Prostate gland (tissue), 2 donors: ENCODE measurements at regions not wholly inside any gene's neighbourhood (a gene's known extent, or its start where the extent isn't known, plus 50 kb on each side); places are given as distances from the start of the nearest gene placed in this dataset.

Source experiments
- DNase-seq: peaks from one replicate; pipeline ENCODE4 v3.0.0-alpha.2; 2019; ENCODE audit warnings: low spot score
- H3K27ac ChIP-seq, 2 donors: fragments of 200-600 bp; sonication (generic); 2 replicates each; pipeline ENCODE4 v1.5.1; 2017 to 2019
- H3K27me3 ChIP-seq: fragments of 200-600 bp; sonication (generic); replicated peaks from 2 replicates; pipeline ENCODE4 v1.5.1; 2019; ENCODE audit not compliant: insufficient read depth
- H3K36me3 ChIP-seq, 2 donors: fragments of 200-600 bp; sonication (generic); 1 replicate in 1 of 2; 2 replicates in 1 of 2; pipeline versions ENCODE4 v1.5.1 to v1.8.1; 2017 to 2019
- H3K4me1 ChIP-seq: fragments of 200-600 bp; sonication (generic); replicated peaks from 2 replicates; pipeline ENCODE4 v1.5.1; 2019
- H3K4me3 ChIP-seq, 2 donors: fragments of 200-600 bp; sonication (generic); 2 replicates each; pipeline ENCODE4 v1.5.1; 2017 to 2019
- H3K9me3 ChIP-seq: fragments of 200-600 bp; sonication (generic); 2 replicates; pipeline ENCODE4 v1.5.1; 2017
- CTCF ChIP-seq, 4 experiments: fragments of 200-600 bp in 2 of 4; fragments of 450-650 bp in 2 of 4; sonication (generic) in 2 of 4; IDR thresholded peaks; 1 replicate in 3 of 4; 2 replicates in 1 of 4; pipeline ENCODE4 v1.5.1; 2016 to 2019; ENCODE audit warnings: antibody characterized with exemption in 4 of 4, mild to moderate bottlenecking in 2 of 4, moderate library complexity in 2 of 4
- POLR2A ChIP-seq: fragments of 450-650 bp; IDR thresholded peaks from one replicate; pipeline ENCODE4 v1.6.1; 2016; ENCODE audit warnings: antibody characterized with exemption, mild to moderate bottlenecking
- POLR2AphosphoS5 ChIP-seq: sonication (generic); formaldehyde crosslinking; IDR thresholded peaks from one replicate; pipeline ENCODE4 v1.6.1; 2017; ENCODE audit warnings: antibody characterized with exemption
- WGBS: methylation state at CpG from one replicate; pipeline ENCODE4 v1.1.5; 2018; 5-methylcytosine and 5-hydroxymethylcytosine counted together
- intact Hi-C: fragments of 100-400 bp; cut with DNase I; formaldehyde crosslinking; loops from one replicate; pipeline ENCODE4 v1.14.2; 2022

- no peak for TF ChIP-seq POLR2AphosphoS5
- no peak for TF ChIP-seq POLR2A
- no peak for TF ChIP-seq CTCF (IDR thresholded peaks at IDR 0.05)
- Histone ChIP-seq H3K9me3 (no peaks in the 10 kb centered on the region), H3K4me3 (no peak overlapping the region), H3K27ac (no peak overlapping the region), H3K27me3 (no peaks in the 10 kb centered on the region), H3K4me1 (no peaks in the 10 kb centered on the region), H3K36me3 (no peaks in the 10 kb centered on the region)
- intact Hi-C loops, result no loop called here
- 86% methylated on average over 3 of the region's 3 CpGs for whole genome bisulfite sequencing
- no peak for DNase-seq
Observed at GRCh38 chr21:20306836-20307235, 691.4 kb upstream of the NCAM2 start.

- DNase-seq, result no peak
- Histone ChIP-seq H3K4me3 (no peak overlapping the region), H3K27me3 (no peaks in the 10 kb centered on the region), H3K9me3 (no peaks in the 10 kb centered on the region), H3K27ac (no peak overlapping the region), H3K36me3 (no peaks in the 10 kb centered on the region), H3K4me1 (no peaks in the 10 kb centered on the region)
- intact Hi-C loops, result no loop called here
- TF ChIP-seq POLR2AphosphoS5, result no peak
- TF ChIP-seq POLR2A, result no peak
- no peak for TF ChIP-seq CTCF (IDR thresholded peaks at IDR 0.05)
- WGBS, result 81% methylated on average over 6 of the region's 6 CpGs
Observed at GRCh38 chr21:20308586-20309315, 689.5 kb upstream of the NCAM2 start.

- H3K9me3 ChIP-seq, result no peaks in the 10 kb centered on the region
- no peaks in the 10 kb centered on the region for H3K4me1 ChIP-seq
- intact Hi-C loops, result no loop called here
- WGBS, result 62% methylated on average over 1 of the region's 1 CpG
- no peaks in the 10 kb centered on the region for H3K36me3 ChIP-seq
- TF ChIP-seq POLR2AphosphoS5, result no peak
- TF ChIP-seq POLR2A, result no peak
- no peak for TF ChIP-seq CTCF (IDR thresholded peaks at IDR 0.05)
- no peak for DNase-seq
- no peaks in the 10 kb centered on the region for H3K27me3 ChIP-seq
- H3K27ac ChIP-seq, result no peak overlapping the region
- no peak overlapping the region for H3K4me3 ChIP-seq
Observed at GRCh38 chr21:20311234-20311787, 686.9 kb upstream of the NCAM2 start.

- WGBS, result 92% methylated on average over 3 of the region's 3 CpGs
- TF ChIP-seq POLR2AphosphoS5 (no peak), POLR2A (no peak), CTCF (IDR thresholded peaks at IDR 0.05) (no peak)
- DNase-seq, result no peak
- Histone ChIP-seq H3K9me3 (no peaks in the 10 kb centered on the region), H3K4me3 (no peak overlapping the region), H3K4me1 (no peaks in the 10 kb centered on the region), H3K27ac (no peak overlapping the region), H3K27me3 (no peaks in the 10 kb centered on the region), H3K36me3 (no peaks in the 10 kb centered on the region)
- intact Hi-C loops, result no loop called here
Observed at GRCh38 chr21:20313013-20313412, 685.2 kb upstream of the NCAM2 start.

GRCh38 chr21:20315042-20315441 lies 683.2 kb upstream of the NCAM2 start:
- H3K4me1 ChIP-seq, result no peaks in the 10 kb centered on the region
- H3K27ac ChIP-seq, result no peak overlapping the region
- intact Hi-C loops, result no loop called here
- TF ChIP-seq POLR2A (no peak), POLR2AphosphoS5 (no peak), CTCF (IDR thresholded peaks at IDR 0.05) (no peak)
- 91% methylated on average over 1 of the region's 1 CpG for WGBS
- H3K36me3 ChIP-seq, result no peaks in the 10 kb centered on the region
- H3K4me3 ChIP-seq, result no peak overlapping the region
- no peaks in the 10 kb centered on the region for H3K27me3 ChIP-seq
- no peak for DNase-seq
- H3K9me3 ChIP-seq, result no peaks in the 10 kb centered on the region
